Islet precursor cell (in vitro differentiated cells): ENCODE measurements at regions not wholly inside any gene's neighbourhood (a gene's known extent, or its start where the extent isn't known, plus 50 kb on each side); places are given as distances from the start of the nearest gene placed in this dataset.

ENCODE experiments used
- DNase-seq: peaks from one replicate; pipeline ENCODE4 v3.0.0-alpha.2; 2018

GRCh38 chr2:206368484-206368883 is 74.8 kb upstream of the ADAM23 start:
- DNase-seq: no peak

GRCh38 chr2:206368933-206369569 is 74.3 kb upstream of the ADAM23 start:
- no peak for DNase-seq

- no peak for DNase-seq
Measured at GRCh38 chr2:206375956-206376355, 67.4 kb upstream of the ADAM23 start.

GRCh38 chr2:206378835-206379234 is 64.5 kb upstream of the ADAM23 start:
- no peak for DNase-seq

GRCh38 chr2:206379266-206379665 is 64.1 kb upstream of the ADAM23 start:
- no peak for DNase-seq

GRCh38 chr2:206379886-206380285 is 63.4 kb upstream of the ADAM23 start:
- DNase-seq: no peak

GRCh38 chr2:206381881-206382280 is 61.5 kb upstream of the ADAM23 start:
- DNase-seq: no peak

- DNase-seq: no peak
Measured at GRCh38 chr2:206383669-206384068, 59.7 kb upstream of the ADAM23 start.

- DNase-seq: no peak
Measured at GRCh38 chr2:206387808-206388207, 55.5 kb upstream of the ADAM23 start.

- DNase-seq: no peak
Measured at GRCh38 chr2:206388698-206389097, 54.6 kb upstream of the ADAM23 start.

GRCh38 chr2:206389164-206389563 is 54.2 kb upstream of the ADAM23 start:
- DNase-seq: no peak

GRCh38 chr2:206390181-206390580 is 53.2 kb upstream of the ADAM23 start:
- no peak for DNase-seq

GRCh38 chr2:206392118-206392517 is 51.2 kb upstream of the ADAM23 start:
- peak; percentile 60 for DNase-seq
